NCI-H2171 (cell line): ENCODE measurements at regions not wholly inside any gene's neighbourhood (a gene's known extent, or its start where the extent isn't known, plus 50 kb on each side); places are given as distances from the start of the nearest gene placed in this dataset.

ENCODE experiments used
- DNase-seq: peaks from one replicate; lab custom pipeline; 2025; lab: John Stamatoyannopoulos, UW

- DNase-seq = no peak
These were observed 415.7 kb upstream of the ROBO2 start for GRCh38 chr3:76624164-76624563.

DNA sequence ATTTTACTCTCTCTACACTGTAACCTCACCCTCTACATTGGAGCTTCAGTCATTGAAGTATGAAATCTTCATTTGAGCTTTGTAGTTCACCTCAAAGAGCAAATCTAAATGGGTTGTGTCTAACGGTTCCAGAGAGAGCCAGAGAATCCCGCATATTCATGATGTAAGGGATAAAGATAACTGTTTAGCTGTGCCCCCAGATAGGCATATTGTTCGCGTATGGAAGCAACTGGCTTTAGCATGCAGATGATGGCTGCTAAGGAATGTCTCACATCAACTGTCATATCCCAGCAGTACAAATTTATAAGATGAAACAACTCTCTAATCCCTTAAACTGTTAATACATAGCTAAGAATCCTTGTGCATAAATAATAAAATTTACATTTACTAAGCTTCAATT, 412.7 kb upstream of the ROBO2 start:
- no peak for DNase-seq

DNA sequence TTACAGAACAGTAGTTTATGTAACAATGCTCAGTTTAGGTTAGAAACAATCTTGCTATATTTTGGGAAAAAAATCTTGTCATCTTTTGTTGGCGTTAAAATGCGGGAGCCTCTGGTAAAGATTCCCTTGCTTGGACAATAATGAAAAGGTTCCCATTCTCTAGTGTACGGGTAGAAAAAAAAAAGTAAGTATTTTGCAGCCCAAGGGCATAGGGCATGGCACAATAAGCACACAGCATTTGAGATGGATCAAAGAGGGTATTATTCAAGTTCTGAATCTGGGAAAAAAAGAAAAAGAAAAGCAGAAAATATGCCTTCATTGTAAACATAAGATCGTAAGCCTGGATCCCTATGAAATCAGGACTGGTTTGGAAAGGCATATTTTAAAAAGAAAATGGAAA, 408.6 kb upstream of the ROBO2 start:
- no peak for DNase-seq

GRCh38 chr3:76638006-76638405, 401.9 kb upstream of the ROBO2 start:
- DNase-seq = no peak

GRCh38 chr3:76643623-76644304, 396.1 kb upstream of the ROBO2 start:
- DNase-seq = no peak

DNA sequence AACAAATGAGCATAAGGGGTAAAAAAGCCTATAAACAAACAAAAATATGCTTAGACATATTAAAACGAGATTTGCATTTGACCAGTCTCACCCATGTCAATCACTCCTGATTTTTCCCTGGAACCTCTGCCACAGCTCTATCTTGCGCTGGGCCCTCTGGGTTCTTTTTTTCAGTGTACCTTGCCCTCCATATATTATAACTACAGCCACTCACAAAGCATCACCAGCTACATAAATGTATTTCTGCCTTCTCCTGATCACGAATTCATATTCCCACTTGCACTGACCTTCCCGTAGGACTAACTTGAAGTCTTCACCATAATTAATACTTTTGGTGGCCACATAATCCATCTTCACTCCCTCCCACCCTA, 395.6 kb upstream of the ROBO2 start:
- no peak for DNase-seq

GRCh38 chr3:76645724-76646123, 394.2 kb upstream of the ROBO2 start:
- no peak for DNase-seq

GRCh38 chr3:76646921-76647562, 392.9 kb upstream of the ROBO2 start:
- no peak for DNase-seq

- DNase-seq = no peak
These were observed 388.1 kb upstream of the ROBO2 start for GRCh38 chr3:76651784-76652183.

DNA sequence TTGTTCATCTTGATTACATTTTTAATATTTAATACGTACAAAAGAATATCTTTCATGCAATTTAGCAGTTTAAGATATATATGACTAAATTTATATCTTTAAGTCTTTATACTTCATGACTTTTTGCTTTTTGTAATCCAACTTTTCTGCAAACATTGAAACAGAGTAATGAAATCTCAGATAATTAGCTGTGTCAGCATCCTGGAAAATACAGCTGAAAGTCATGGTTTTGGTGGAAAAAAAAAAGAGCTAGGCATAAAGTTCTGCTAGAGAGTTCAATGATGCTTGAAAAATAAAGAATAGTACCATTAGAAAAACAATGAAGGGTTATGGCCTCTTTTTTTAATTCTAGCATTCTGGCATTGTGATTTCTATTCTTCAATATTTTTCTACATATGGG, 387.4 kb upstream of the ROBO2 start:
- no peak for DNase-seq

DNA sequence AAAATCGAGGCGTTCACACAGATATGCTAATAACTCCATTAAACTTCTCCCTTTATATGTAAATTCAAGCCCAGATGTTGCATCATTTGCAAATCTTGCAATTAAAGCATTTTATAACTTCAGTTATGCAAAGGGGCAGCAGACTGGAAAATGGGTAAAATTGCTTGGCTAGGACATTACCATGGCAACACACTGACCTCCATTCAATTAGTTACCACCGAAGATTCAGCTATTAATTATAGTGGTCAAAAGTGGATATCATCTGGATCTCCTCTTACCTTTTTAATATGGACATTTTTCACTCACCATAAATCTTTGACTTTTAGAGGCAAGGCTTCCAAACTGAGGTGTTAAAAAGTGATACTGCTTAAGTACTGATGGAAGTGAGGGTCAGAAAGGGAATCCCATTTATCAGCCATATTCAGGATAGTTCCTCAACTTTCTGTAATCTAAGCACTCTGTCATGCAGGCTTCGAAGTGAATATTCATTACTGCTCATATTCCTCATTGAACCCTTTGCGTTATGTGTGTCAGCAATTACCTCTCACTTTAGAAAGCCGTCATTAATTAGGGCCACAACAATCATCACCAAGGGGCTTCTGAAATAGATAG, 386.2 kb upstream of the ROBO2 start:
- no peak for DNase-seq

DNA sequence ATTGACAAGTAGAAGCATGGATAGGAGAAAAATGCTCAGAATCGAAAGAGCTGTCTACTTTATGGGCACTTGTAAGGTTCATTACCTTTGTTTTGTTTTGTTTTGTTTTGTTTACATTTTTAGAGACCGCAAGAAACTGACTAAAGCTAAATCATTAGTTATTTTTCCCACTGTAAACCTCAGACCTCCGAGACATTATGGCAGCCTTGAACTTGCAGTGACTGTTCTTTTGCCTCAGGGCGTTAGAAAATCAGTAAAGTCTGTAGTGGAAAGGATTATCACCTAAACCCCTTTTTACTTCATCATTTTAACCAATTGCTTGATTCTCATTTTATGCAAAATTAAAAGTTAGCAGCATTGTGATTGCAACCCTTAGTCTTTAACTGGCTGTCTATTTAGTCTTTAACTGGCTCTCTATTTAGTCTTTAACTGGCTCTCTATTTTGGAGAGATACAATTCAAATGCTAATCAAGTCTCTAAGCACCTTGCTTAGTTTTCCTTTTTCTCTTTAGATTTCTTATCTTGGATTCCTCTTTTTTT, 383.3 kb upstream of the ROBO2 start:
- no peak for DNase-seq

DNA sequence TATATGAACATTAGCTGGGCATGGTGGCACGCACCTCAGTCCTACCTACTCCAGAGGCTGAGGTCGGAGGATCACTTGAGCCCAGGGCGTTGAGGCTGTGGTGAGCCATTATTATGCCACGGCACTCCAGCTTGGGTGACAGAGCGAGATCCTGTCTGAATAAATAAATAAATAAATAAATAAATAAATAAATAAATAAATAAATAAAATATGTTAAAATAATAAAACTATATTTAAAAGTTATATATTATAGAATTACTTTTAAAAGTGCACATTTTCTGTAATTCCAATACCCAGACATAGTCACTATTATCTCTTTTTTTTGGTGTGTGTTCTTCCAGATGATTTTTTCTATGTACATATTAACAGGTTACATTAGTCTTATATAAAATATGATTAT, 382.0 kb upstream of the ROBO2 start:
- DNase-seq = no peak

DNA sequence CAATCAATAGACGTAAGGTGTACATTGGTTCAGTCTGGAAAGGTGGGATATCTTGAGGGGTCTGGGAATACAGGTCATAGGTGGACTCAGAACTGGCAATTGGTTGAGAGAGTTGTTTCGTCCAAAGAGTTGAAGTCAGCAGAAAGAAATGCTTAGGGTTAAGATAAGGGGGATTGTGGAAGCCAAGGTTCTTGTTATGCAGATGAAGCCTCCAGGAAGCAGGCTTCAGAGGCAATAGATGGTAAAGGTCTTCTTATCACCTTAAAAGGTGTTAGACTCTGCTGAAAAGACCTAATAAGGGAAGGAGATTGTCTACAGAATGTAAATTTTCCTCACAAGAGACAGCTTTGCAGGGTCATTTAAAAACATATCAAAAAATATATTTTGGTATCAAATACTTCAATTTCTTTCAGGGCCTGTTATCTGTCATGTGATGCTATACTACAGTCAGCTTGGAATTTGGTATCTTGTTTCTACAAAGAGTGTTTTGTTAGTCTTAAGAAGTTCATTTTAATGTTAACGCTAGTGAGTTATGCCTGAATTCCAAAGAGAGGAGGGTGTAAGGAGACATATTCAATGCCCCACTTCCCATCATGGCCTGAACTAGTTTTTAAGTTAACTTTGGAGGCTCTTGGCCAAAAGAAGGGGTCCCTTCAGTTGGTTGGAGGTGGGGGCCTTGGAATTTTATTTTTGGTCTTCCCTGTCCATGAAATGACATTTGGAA, 378.2 kb upstream of the ROBO2 start:
- DNase-seq = no peak

GRCh38 chr3:76664816-76665215, 375.1 kb upstream of the ROBO2 start:
- DNase-seq = no peak

DNA sequence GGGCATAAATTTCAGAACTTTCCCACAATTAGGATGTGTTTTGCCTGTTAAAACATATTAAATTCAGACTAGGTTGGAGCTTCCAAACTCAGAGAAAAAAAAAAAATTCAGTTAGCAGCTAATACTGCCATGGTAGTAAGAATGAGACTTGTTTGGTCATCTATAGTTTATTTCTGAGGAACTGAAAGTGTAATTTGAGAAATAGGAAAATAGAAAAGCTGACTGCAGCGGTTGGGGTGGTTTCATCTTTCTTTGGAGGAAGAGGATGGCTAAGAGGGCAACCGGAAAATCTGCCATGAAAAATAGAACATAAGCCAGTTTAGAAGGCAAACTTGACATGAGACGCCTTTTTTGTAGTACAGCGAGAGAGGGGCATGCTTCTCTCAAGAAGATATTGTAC, 371.2 kb upstream of the ROBO2 start:
- no peak for DNase-seq

- no peak for DNase-seq
These were observed 370.6 kb upstream of the ROBO2 start for GRCh38 chr3:76669322-76669721.

- DNase-seq = no peak
These were observed 366.7 kb upstream of the ROBO2 start for GRCh38 chr3:76673171-76673570.

DNA sequence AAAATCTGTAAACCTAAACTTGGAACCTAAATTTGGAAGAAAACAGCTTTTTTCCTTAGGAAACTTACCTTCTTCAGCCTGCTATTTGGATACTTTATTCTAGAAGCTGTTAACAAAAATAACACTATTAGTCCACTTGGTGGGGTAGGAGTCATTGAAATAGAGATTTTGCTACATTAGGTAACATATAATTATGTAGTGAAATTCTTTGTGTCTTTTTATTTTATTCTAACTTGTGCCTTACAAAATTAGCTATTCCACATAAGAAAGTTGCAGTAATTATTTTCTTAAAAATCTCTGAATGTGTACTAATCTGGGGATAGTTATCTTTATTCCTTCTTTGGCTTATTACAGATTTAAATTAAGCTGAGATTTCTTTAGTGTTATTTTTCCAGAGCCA, 360.4 kb upstream of the ROBO2 start:
- DNase-seq = no peak

DNA sequence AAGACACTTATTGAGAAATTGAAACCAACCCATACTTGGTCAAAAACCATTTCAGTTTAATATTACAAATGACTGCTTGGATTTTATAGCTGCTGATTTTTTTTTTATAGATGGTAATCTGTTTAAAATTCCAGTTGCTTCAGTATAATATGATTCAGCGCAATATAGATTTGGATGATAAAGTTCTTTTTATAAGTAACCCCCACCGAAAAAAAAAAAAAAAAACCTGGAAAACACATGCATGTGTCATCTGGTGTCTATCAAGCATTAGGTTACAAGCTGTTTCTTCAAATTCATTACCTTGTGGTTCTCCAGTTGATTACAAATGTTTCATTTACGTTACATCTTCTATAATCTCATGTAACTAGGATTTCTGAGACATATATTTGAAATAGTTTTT, 356.6 kb upstream of the ROBO2 start:
- peak; percentile 11 for DNase-seq

- no peak for DNase-seq
These were observed 355.0 kb upstream of the ROBO2 start for GRCh38 chr3:76684946-76685345.

GRCh38 chr3:76685858-76686257, 354.0 kb upstream of the ROBO2 start:
- DNase-seq = no peak

DNA sequence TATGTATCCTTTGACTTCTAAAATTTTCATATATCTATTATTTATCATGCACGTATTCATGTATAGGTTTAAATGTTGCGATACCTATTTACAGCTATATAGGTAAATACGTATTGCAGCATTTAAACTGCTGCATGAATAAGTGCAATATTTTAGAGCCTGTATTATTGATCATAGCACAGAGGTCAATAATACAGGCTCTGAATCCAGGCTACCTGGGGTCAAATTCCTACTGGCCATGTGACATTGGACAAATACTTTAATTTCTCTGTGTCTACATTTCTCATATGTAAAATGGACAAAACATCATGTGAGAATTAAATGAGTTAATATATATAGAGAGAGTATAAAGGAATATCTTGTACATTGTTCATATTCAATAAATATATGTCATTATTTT, 352.9 kb upstream of the ROBO2 start:
- no peak for DNase-seq
